OCI-LY7 (cell line): ENCODE measurements at regions not wholly inside any gene's neighbourhood (a gene's known extent, or its start where the extent isn't known, plus 50 kb on each side); places are given as distances from the start of the nearest gene placed in this dataset.
A peak's percentile ranks its signal among the peaks of the same experiment; 100 is the strongest.

Experiments
- BruUV-seq: library from RNA; stranded (reverse); fragments of 400-500 nt; replicated peaks from 2 replicates; lab custom pipeline; 2021; lab: Mats Ljungman, UMichigan
- CTCF ChIA-PET: fragments of 300-600 bp; sonication (Branson Sonifier 250); formaldehyde crosslinking; loops from one replicate; lab custom pipeline; 2022; ENCODE audit warnings: antibody characterized with exemption; ENCODE audit not compliant: unreplicated experiment; lab: Charles Lee
- POLR2A ChIA-PET: fragments of 300-600 bp; sonication (Branson Sonifier 250); formaldehyde crosslinking; loops from one replicate; lab custom pipeline; 2022; ENCODE audit warnings: antibody characterized with exemption; lab: Charles Lee
- DNase-seq: peaks from one replicate; pipeline ENCODE4 v3.0.0-alpha.2; 2015; ENCODE audit warnings: low spot score
- H2AFZ ChIP-seq: fragments of 200-600 bp; sonication (generic), shearing (Covaris generic); 2 replicates; pipeline ENCODE4 v1.6.1; 2014; ENCODE audit warnings: mild to moderate bottlenecking, antibody characterized with exemption, low read length, moderate library complexity
- H3K27ac ChIP-seq: fragments of 200-600 bp; sonication (generic); 2 replicates; pipeline ENCODE4 v1.5.1; 2014; ENCODE audit warnings: mixed run types, low read depth, mild to moderate bottlenecking, moderate library complexity, low read length, inconsistent platforms; ENCODE audit not compliant: poor library complexity, severe bottlenecking
- H3K36me3 ChIP-seq: fragments of 200-600 bp; sonication (generic); 2 replicates; pipeline ENCODE4 v1.6.1; 2014; ENCODE audit warnings: mild to moderate bottlenecking, antibody characterized with exemption, low read length, moderate library complexity, mixed read lengths; ENCODE audit not compliant: insufficient read depth
- H3K4me1 ChIP-seq: fragments of 200-600 bp; sonication (generic); 2 replicates; pipeline ENCODE4 v1.5.1; 2014; ENCODE audit warnings: mild to moderate bottlenecking, low read length; ENCODE audit not compliant: insufficient read depth, poor library complexity, severe bottlenecking
- H3K4me2 ChIP-seq: fragments of 200-600 bp; sonication (generic); 2 replicates; pipeline ENCODE4 v1.6.1; 2014; ENCODE audit warnings: mild to moderate bottlenecking, low read length
- H3K4me3 ChIP-seq: fragments of 200-600 bp; sonication (generic); 2 replicates; pipeline ENCODE4 v1.5.1; 2014; ENCODE audit warnings: mild to moderate bottlenecking, low read depth, low read length; ENCODE audit not compliant: poor library complexity, severe bottlenecking
- H3K79me2 ChIP-seq: fragments of 200-600 bp; sonication (generic); 2 replicates; pipeline ENCODE4 v1.6.1; 2016; ENCODE audit warnings: low read depth, mild to moderate bottlenecking, low read length, moderate library complexity, mixed read lengths; ENCODE audit not compliant: insufficient read depth
- H3K9me2 ChIP-seq: fragments of 200-600 bp; sonication (generic); 2 replicates; pipeline ENCODE4 v1.6.1; 2016; ENCODE audit warnings: mild to moderate bottlenecking, low read length, mixed read lengths; ENCODE audit not compliant: insufficient read depth
- H3K9me3 ChIP-seq: fragments of 200-600 bp; sonication (generic); 2 replicates; pipeline ENCODE4 v1.6.1; 2014; ENCODE audit warnings: mild to moderate bottlenecking, mixed run types, low read length, mixed read lengths
- H4K20me1 ChIP-seq: fragments of 200-600 bp; sonication (generic); 2 replicates; pipeline ENCODE4 v1.6.1; 2014; ENCODE audit warnings: mild to moderate bottlenecking, antibody characterized with exemption, low read length, moderate library complexity, mixed read lengths; ENCODE audit not compliant: insufficient read depth
- EZH2phosphoT487 ChIP-seq: fragments of 200-600 bp; sonication (generic); IDR thresholded peaks from 2 replicates; pipeline ENCODE4 v1.6.1; 2018; ENCODE audit warnings: low read depth, borderline replicate concordance, mild to moderate bottlenecking, mixed run types, antibody characterized with exemption, low read length, moderate library complexity, mixed read lengths
- intact Hi-C: fragments of 100-400 bp; cut with micrococcal nuclease; formaldehyde crosslinking; loops from one replicate; pipeline ENCODE4 v1.10.0; 2022; ENCODE audit not compliant: unreplicated experiment
- TF ChIP-seq, protein P1 (sequence below): fragments of 200-600 bp; sonication (generic); conservative IDR thresholded peaks from 2 replicates; pipeline ENCODE4 v1.5.1; 2014; ENCODE audit warnings: mild to moderate bottlenecking, antibody characterized with exemption, low read length, moderate library complexity, mixed read lengths

GRCh38 chr12:24268663-24269186 lies 319.3 kb upstream of the SOX5 start:
- BruUV-seq = no TSS peak
- Histone ChIP-seq H3K9me3 (no peaks in the 10 kb centered on the region), H2AFZ (no peak overlapping the region), H3K27ac (no peak overlapping the region), H3K9me2 (no peaks in the 10 kb centered on the region), H3K36me3 (no peaks in the 10 kb centered on the region), H3K79me2 (no peaks in the 10 kb centered on the region), H3K4me2 (no peak overlapping the region), H4K20me1 (no peaks in the 10 kb centered on the region), H3K4me1 (no peaks in the 10 kb centered on the region), H3K4me3 (no peak overlapping the region)
- no peak for TF ChIP-seq EZH2phosphoT487
- TF ChIP-seq, protein P1, sequence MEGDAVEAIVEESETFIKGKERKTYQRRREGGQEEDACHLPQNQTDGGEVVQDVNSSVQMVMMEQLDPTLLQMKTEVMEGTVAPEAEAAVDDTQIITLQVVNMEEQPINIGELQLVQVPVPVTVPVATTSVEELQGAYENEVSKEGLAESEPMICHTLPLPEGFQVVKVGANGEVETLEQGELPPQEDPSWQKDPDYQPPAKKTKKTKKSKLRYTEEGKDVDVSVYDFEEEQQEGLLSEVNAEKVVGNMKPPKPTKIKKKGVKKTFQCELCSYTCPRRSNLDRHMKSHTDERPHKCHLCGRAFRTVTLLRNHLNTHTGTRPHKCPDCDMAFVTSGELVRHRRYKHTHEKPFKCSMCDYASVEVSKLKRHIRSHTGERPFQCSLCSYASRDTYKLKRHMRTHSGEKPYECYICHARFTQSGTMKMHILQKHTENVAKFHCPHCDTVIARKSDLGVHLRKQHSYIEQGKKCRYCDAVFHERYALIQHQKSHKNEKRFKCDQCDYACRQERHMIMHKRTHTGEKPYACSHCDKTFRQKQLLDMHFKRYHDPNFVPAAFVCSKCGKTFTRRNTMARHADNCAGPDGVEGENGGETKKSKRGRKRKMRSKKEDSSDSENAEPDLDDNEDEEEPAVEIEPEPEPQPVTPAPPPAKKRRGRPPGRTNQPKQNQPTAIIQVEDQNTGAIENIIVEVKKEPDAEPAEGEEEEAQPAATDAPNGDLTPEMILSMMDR = 0 out of 2 replicates have a peak, but pooled peaks have one; percentile 37
- ChIA-PET POLR2A (no interaction called here), CTCF (no interaction called here)
- intact Hi-C loops = no loop called here
- no peak for DNase-seq

GRCh38 chr12:24266982-24267381 lies 317.5 kb upstream of the SOX5 start:
- no peak for DNase-seq
- H3K9me3 ChIP-seq = no peaks in the 10 kb centered on the region
- H2AFZ ChIP-seq = no peak overlapping the region
- H3K4me2 ChIP-seq = no peak overlapping the region
- no TSS peak for BruUV-seq
- no peaks in the 10 kb centered on the region for H3K79me2 ChIP-seq
- no peaks in the 10 kb centered on the region for H3K9me2 ChIP-seq
- CTCF ChIA-PET = no interaction called here
- H3K27ac ChIP-seq = no peak overlapping the region
- intact Hi-C loops = no loop called here
- H3K36me3 ChIP-seq = no peaks in the 10 kb centered on the region
- TF ChIP-seq, protein P1 = no peak
- TF ChIP-seq EZH2phosphoT487 = no peak
- H4K20me1 ChIP-seq = no peaks in the 10 kb centered on the region
- POLR2A ChIA-PET = no interaction called here
- no peak overlapping the region for H3K4me3 ChIP-seq
- no peaks in the 10 kb centered on the region for H3K4me1 ChIP-seq

DNA sequence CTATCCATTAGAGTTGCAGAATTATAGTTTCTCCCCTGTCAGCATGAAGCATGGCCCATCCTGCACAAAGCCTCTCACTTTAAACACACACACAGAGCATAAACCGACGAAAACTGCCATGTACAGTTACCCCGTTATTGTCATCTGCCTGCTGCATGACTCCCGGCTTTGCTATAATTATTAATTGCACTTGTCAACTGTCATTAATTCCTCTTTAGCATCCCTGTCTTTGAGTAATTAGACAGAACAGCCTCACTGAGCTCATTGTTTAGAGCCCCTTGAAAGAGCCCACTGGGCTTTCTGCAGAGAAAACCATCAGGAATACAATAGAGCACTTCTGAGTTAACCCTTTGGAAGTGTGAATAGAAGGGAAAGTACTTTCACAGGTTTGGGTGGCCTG lies 307.2 kb upstream of the SOX5 start:
- BruUV-seq = no TSS peak

More for the DNA sequence above, 307.2 kb upstream of the SOX5 start:
- CTCF ChIA-PET = no interaction called here
- H3K4me3 ChIP-seq = no peak overlapping the region
- no peaks in the 10 kb centered on the region for H3K4me1 ChIP-seq
- no peaks in the 10 kb centered on the region for H3K9me3 ChIP-seq
- TF ChIP-seq, protein P1 = no peak
- TF ChIP-seq EZH2phosphoT487 = no peak
- H3K79me2 ChIP-seq = no peaks in the 10 kb centered on the region
- intact Hi-C loops = no loop called here
- no peak overlapping the region for H2AFZ ChIP-seq
- H3K9me2 ChIP-seq = no peaks in the 10 kb centered on the region
- no peak overlapping the region for H3K4me2 ChIP-seq
- no peak for DNase-seq
- H4K20me1 ChIP-seq = no peaks in the 10 kb centered on the region
- H3K27ac ChIP-seq = no peak overlapping the region
- POLR2A ChIA-PET = no interaction called here
- no peaks in the 10 kb centered on the region for H3K36me3 ChIP-seq
